ENCODE measurements at regions not wholly inside any gene's neighbourhood (a gene's known extent, or its start where the extent isn't known, plus 50 kb on each side); places are given as distances from the start of the nearest gene placed in this dataset.

DNA sequence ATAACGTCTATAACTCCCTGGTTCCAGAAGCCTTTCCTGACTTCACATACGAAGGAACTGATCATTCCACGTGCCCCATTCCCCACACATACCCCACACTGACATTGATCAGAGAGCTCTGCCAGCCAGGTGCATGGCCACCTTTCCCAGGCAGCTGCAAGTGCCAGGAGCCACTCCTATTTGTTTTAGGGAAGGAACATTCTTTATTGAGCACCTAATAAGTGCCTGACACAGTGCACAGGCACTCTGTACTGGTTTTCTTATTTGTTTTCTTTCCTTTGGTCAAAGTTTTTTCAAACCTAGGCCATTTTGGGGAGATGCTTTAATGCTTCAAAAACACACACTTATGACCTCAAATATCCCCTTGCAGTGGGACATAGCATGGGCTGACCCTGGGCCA lies 50.0 kb downstream of the PITPNM2 start:
- no peak for DNase-seq

DNA sequence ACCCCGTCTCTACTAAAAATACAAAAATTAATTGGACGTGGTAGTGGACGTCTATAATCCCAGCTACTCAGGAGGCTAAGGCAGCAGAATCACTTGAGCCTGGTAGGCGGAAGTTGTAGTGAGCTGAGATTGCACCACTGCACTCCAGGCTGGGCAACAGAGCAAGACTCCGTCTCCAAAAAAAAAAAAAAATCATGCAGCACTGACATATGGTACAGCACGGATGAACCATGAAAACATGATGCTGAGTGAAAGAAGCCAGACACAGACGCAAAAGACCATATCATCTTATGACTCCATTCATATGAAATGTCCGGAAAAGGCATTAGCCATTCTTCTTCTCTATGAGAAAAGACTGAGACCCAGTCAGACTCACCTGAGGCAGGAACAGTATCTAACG lies 50.4 kb downstream of the PITPNM2 start:
- no peak for DNase-seq

DNA sequence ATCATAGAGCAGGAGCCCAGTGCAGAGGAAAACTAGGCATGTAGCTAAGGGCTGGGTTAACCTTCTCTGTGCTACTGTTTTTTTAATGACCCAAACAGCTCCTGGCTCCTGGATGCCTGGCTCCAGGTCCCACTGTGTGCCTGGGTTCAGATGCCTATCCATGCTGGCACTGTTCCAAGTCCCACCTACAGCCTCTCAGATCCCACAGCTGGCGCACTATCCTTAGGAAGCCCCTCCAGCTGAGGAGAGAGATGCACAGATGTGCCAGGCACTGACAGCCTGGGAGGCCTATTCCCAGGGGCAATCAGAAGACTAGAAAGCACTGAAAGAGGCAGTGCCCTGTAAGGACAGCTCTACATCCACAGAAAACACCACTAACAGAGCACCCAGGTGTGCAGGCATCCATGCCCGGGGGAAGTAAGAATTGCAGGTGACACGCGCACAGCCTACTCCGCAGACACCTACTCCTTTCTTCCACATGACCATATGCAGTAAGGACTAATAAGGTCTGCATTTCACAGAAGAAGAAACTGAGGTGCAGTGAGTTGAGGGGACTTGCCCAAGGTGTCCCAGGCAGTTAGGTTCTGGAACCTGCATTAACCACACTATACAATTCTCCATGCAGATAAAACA lies 51.2 kb downstream of the PITPNM2 start:
- peak; percentile 16 for DNase-seq

DNA sequence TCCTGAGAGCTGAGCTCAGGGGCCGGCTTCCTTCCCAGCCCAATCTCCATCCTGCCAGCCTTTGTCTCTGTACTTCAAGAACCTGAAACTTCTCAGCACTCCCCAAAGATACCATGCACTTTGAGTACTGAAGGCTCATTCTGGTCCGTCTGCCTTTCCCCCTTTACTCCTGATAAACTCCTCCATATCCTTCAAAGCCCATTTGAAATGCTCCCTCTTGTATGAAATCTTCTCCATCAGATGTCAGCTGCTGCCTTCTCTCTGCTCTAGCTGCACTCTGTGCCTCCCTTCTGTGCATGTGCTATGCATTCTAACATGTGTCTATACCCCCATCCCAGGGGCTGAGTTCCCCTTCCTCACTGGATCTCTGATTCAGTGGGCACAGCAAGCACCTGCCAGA lies 52.1 kb downstream of the PITPNM2 start:
- DNase-seq, result no peak

DNA sequence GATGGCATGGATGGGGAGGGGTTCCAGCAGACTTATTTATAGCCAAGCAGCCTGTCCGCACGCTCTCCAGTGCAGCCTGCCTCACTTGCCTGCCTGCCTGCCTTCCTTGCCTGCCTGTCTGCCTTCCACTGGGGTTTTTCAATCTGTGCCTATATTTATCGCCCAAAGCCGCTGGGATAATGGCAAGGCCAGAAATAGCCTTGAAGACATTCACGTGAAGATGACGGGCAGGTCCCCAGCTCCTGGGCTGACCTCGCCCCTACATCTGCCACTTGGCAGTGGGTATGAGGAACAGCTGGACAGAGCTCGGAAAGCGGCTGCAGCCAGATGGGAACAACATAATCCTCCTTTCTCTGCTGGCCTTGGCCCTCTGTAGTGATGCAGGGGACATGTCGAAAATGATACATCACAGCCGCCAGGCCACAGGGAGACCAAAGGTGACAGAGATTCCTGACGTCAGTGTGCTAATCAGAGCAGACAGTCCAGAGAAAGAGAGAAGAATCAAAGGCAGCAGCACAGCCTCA lies 53.3 kb downstream of the PITPNM2 start:
- no peak for DNase-seq

DNA sequence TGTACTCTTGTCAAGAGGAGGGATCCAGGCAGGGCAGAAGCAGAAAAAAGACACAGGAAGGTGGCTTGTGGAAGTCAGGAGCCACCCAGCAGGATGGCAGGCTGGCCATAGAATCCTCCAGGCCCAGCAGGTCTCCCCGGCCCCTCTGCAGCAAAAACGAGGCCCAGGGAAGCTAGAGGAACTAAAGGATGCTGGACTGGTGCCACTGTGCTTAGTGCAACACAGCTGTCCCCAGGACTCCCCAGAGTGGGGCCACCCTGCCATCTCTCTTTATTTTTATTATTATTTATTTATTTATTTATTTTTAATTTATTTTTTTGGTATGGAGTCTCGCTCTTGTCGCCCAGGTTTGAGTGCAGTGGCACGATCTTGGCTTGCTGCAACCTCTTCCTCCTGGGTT lies 54.1 kb downstream of the PITPNM2 start:
- no peak for DNase-seq

DNA sequence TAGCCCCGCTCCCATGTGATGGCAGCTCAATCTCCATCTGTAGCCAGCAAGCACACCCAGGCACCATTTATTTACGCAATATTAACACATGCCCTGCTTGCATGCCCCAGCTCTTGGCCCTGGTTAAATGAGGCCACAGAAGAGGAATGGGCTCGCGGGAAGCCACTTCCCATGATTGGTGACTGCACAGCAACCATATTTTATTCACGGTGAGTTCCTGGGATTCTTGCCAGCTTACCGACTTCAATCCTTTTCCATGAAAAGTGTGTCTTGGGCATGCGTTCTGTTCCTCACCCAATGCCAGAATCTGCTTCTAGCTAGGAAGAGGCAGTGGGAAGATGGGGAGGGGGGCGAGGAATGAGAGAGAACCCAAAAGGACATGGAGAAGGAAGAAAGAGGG lies 54.7 kb downstream of the PITPNM2 start:
- no peak for DNase-seq

DNA sequence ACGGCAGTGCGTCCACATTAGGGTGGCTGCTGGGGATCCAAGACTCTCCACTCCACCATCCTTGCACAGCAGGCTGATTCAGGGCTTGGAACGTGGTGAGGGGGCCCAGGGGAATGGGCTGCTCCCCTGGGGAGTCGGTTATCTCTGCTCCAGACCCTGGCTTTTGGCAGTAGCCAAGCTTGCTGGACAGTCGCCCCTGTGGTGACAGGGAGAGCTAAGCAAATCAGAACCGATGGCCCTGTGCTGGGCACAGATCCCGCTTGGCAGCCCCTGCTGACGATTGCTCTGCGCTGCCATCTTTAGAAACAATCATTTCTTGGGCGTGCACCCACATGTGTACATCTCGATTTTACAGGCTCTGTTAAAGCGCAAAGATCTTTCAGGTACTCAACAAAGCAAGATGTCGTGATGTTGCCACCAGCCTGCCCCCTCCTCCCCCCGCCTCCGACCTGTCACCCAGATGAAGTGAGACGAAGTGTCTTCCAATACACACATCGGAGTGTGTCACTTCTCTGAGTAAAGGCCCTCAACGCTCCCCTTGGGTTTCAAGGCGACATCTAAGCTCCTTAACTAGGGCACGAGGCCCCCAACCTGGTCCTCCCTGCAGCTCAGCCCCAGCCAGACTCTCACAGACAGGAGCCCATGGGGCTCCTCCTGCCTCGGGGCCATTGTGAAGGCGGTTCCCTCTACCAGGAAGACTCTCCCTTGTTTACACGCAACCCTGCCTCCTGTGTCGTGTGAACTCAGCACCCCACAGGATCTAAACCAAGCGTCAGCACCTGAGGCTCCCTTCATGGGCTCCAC lies 55.6 kb downstream of the PITPNM2 start:
- DNase-seq, result no peak

DNA sequence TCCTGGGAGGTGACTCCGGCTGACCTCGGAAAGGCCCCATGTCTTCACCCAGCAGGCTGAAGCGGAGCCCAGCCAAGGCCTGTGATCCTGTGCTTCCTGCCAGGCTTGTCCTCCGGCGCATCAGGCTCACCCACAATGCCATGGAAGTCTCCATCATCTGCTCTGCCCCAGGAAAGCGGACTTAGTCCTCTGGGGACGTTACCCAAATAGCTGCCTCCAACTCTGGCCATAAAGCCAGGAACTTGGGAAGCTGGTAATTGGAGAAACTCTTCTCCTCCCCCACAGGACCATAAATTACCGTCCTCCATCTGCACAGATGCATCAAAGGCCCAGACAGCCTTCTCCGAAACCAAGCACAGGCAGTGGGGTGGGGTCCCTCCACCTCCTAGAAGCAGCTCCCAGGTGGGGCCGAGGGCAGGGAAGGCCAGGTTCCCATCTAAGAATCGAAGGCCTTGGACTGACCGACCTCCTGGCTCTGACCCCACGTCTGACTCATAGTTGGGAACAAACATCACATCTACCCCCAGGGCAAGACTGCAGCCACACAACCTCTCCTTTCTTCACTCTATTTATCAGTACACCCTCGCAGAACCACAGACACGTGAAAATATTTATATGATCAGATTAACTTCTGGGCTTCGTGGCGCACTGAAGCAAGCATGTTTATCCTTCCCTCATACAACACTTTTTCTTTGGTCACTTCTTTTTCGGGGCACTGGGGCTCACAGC lies 56.4 kb downstream of the PITPNM2 start:
- DNase-seq, result no peak

DNA sequence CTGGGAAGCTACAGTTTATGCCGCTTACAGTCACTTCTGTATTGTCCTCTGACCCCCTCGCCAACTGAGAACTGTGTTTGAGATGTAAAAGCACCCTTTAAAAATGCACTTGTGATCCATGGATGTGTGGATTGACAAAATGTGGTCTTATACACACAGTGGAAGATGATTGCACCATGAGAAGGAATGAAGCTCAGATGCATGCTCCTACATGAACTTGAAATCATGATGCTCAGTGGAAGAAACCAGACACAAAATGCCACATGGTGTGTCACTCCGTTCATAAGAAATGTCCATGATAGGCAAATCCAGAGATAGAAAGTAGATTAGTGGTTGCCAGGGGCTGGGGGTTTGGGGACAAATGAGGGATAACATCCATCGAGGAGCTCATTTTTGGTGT lies 58.0 kb downstream of the PITPNM2 start:
- DNase-seq, result no peak

DNA sequence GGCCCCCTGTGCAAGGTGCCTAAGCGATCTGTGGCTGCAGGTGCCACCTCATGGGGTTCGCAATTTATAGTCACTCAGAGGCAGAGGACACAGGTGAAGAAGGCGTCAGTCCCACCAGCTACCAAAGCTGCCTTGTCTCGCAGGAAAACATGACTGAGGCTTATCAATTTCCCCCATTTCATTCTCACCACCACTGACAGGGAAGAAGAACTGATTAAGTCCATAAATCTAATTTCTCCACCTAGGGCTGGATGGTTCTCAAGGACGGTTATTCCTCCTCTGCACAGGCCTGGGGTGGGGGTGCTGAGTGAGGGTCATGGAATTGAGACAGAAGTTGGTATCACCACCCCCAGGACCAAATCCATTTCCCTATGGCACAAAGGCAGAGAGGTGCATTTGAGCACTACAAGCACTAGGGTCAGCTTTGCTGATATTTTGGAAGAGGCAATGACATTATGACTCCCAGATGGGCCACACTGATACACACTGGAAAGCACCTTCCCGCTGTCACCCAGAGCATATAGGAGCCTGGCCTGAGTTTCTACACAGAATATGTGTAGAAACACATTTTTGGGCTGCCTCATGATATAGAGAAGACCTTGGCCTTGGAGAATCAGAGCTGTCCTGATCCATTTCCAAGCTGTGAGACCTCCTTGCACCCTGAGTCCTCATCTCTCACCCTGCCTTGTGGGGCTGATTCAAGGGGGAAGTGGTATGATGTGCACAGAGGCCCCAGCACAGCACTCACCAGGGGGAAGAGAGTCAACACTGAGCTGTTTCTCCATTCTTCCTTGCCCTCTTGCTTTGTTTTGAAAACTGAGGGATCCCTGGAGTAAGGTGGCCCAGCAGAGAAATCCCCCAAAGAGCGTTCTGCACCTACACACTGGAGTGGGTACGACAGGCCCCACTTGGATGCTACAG lies 59.4 kb downstream of the PITPNM2 start:
- DNase-seq, result no peak

DNA sequence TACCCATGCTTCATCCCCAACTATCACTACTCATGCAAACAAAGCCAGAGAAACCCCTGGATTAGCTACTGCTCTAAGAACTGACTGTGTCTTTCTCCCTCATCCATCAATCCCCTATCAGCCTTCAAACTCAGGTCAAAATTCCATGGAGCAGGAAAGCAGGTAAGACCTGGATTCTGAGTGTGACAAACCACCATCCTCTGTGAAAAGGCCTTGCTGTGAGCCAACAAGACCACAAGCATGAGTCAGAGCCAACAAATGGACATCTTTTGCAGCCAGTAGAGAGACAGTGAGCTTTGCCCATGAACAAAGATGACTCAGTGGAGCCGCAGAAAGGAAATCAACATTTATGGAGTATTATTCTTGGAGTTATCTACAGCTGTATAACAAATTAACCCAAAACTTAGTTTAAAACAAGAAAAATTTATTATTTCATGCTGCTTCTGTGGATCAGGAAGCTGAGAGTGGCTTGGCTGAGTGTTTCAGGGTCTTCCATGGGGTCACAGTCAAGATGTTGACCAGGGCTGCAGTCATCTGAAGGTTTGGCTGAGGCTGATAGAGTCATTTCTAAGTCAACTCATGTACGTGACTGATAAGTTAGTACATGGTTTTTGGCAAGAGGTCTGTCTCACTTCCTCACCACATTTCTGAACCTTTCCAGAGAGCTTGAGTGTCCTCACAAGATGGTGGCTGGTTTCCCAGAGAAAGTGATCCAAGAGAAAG lies 61.1 kb downstream of the PITPNM2 start:
- DNase-seq, result no peak

DNA sequence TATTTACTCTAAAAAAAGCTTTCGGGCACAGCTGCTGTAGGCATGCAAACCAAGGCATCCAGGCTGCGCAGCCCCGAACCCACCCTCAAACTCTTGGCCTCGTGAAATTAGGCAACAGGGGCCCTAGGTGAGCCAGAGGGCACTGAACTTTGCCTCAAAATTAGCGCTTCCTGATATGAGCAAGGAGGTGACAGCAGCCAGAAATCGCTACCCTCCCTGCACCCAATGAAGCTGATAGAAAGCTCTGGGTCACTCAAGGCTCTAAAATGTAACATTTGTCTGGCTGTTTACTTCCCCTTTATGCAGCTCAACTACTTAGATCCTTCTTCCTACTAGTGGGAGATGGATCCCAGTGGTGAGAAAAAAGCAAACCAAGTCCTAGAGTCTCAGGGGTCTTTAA lies 61.8 kb downstream of the PITPNM2 start:
- no peak for DNase-seq

DNA sequence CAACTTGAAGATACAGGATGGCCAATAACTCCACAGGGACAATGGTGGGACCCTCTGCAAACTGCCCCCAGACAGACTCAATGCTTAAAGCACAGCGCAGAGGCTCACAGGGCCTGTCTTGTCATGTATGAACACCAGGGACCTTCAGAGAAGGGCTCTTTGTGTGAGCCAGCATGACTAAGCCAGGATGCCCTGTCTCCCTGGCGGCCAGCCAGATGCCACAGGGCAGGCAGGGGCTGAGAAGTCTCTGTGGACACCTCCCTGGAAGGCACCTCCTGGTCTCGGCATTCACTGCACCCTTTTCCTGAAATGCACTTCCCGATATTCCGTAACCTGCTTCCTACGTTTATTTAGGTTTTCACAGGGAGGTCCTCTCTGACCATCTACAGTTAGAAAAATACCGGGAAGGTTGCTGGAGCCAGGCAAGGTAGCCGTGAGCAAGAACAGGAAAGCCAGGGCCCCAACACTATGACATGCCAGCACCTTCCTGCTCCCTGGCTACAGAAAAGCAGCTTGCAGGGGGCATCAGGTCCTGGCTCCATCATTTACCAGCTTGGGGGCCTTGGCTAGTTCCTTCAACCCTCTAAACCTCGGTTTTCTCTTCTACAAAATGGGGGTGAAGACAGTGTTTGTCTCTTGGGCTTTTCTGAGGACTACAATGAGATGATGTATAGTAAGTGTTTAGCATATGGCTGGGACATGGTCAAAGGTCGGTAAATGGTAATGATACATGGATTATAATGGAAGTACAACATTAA lies 65.0 kb downstream of the PITPNM2 start:
- peak; percentile 33 for DNase-seq

DNA sequence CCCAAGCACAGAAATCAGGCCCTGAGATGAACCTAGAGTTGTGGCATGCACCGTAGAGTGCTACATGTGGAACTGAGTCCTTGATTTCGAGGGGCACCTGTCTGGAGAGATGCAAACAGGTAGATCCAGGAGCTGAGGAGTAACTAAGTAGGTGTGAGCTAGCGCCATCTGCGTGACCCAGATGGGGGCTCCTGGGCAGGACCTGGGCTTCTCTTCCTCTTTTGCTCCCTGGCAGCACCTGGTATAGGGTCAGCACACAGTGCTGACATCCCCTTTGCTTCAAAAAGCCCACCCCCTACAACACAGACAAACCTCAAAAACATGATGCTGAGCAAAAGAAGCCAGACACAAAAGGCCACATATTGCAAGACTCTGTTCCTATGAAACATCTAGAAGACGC lies 65.8 kb downstream of the PITPNM2 start:
- no peak for DNase-seq

DNA sequence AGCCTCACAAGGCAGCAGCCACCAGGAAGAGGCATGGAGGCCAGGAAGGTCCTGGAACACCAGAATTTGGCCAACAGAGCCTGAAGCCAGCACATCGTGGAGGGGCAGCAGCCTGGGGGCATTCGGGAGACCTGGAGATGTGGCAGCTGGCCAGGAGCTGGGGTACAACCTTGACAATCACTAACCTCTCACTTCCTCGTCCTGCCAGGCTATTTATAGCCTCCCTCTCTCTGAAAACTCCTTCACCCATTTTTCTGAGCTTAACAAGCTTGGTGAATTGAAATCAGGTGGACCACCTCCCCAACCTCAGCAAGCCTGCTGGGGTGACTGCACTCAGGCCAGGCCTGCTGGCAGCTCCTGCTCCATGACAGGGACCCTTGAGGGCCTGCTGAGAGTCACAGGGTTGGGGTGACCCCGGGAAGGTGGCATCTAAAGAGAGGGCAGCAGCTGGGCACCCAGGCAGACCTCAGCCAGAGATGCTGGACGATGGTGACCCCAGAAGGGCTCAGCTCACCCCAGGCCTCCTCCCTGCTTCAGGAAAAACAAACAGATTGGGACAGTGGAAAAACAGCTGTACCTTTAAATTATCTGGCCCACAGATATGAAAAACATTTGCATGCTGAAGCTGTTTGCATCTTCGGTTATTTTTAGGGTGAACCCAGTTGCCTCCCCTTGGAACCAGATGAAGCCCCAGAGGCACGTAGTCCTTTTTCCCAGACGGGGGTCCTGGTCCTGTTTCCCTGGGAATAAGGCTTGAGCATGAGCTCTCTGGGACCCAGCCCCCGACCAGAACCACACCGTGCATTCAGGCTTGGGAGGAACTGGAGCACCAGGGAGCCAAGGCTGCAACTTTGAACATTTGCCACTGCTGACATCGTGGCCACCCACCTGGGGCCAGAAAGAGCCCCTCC lies 67.0 kb downstream of the PITPNM2 start:
- no peak for DNase-seq

DNA sequence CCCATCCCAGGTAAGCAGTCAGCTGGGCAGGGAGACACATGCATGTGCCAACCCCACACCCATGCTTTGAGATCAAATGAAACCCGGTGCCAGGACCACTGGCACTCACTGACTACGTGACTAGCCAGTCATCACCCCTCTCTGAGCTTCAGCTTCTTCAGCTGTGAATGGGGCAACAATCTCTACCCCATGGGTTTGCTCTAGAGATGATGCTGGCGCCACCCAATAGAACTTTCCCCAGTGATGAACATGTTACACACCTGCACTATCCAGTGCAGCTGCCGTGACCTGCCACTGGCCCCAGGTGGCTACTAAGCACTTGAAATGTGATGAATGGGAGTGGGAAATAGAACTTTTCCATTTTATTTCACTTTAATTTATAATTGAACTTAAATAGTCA lies 70.3 kb downstream of the PITPNM2 start:
- no peak for DNase-seq

DNA sequence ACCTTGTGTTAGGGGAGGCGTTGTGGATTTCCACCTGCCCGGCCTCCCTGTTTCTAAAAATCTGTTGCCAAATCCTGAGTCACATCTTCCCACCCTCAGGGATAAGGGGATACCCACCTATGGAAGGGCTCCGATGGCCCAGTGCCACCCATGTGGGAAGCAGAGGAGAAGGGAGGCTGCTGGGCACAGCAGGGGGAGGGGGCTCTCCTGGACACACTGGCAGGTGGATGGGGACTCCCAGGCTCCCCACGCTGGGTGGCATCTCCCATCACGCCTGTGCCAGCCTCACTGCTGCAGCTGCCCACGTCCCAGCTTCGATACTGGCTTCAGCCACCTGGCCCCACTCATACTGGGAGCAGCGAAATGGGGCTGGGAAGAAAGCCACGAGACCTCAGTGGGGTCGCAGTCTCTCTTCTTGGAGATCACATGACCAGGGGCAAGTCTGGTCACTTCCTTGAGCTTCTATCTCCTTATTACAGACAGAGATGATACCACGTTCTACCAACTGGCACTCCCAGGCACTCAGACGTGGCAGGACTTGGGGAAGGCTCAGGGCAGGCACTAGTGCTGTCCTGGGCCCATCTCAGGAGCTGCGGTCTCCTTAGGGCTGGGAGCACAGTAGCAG lies 72.2 kb downstream of the PITPNM2 start:
- DNase-seq, result no peak

DNA sequence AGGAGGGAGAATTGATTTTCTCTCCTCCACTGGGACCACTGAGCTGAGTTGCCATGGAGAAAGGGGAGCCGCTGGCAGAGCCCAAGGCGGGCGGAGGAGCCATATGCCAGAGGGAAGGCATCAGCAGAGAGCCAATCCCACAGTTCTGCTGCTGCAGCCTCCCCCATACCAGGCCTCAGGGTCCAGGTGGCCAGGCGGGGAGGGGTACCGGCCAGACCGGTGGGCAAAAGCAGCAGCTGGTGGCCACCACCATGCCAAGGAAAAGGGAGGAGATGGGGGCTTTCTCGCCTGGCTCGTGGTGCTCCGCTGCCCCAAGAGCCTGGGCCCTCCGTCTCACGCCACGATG lies 72.8 kb downstream of the PITPNM2 start:
- no peak for DNase-seq

Data from NCI-H146 (cell line).